ENCODE measurements at regions not wholly inside any gene's neighbourhood (a gene's known extent, or its start where the extent isn't known, plus 50 kb on each side); places are given as distances from the start of the nearest gene placed in this dataset.

GRCh38 chr3:88509582-88509981 lies 359.8 kb downstream of the C3orf38 start:
- no peaks in the 10 kb centered on the region for H3K9me3 ChIP-seq
- TF ChIP-seq POLR2A (IDR thresholded peaks at IDR 0.05) (no peak), POLR2AphosphoS5 (IDR thresholded peaks at IDR 0.05) (no peak), CTCF (IDR thresholded peaks at IDR 0.05) (no peak)
- WGBS, result 61% methylated on average over 3 of the region's 3 CpGs
- H3K27ac ChIP-seq, result no peak overlapping the region
- no peaks in the 10 kb centered on the region for H3K27me3 ChIP-seq (replicated peaks; ENCODE audit: insufficient read depth)
- intact Hi-C loops (cut with DNase I), result no loop called here
- DNase-seq (ENCODE audit: low spot score), result no peak
- no peak overlapping the region for H3K4me3 ChIP-seq
- H3K36me3 ChIP-seq, result no peaks in the 10 kb centered on the region
- H3K4me1 ChIP-seq (replicated peaks), result no peaks in the 10 kb centered on the region

- H3K9me3 ChIP-seq, result no peaks in the 10 kb centered on the region
- H3K4me3 ChIP-seq, result no peak overlapping the region
- no peaks in the 10 kb centered on the region for H3K36me3 ChIP-seq
- DNase-seq (ENCODE audit: low spot score), result no peak
- no peaks in the 10 kb centered on the region for H3K4me1 ChIP-seq (replicated peaks)
- intact Hi-C loops (cut with DNase I), result no loop called here
- TF ChIP-seq POLR2AphosphoS5 (IDR thresholded peaks at IDR 0.05), result no peak
- TF ChIP-seq CTCF (IDR thresholded peaks at IDR 0.05), result no peak
- no peak for TF ChIP-seq POLR2A (IDR thresholded peaks at IDR 0.05)
- H3K27ac ChIP-seq, result no peak overlapping the region
- H3K27me3 ChIP-seq (replicated peaks; ENCODE audit: insufficient read depth), result no peaks in the 10 kb centered on the region
- 79% methylated on average over 3 of the region's 3 CpGs for WGBS
These were observed 378.7 kb downstream of the C3orf38 start for GRCh38 chr3:88528494-88528893.

GRCh38 chr3:88534534-88534933 lies 384.8 kb downstream of the C3orf38 start:
- TF ChIP-seq POLR2AphosphoS5 (IDR thresholded peaks at IDR 0.05), result no peak
- TF ChIP-seq POLR2A (IDR thresholded peaks at IDR 0.05), result no peak
- TF ChIP-seq CTCF (IDR thresholded peaks at IDR 0.05), result no peak
- 73% methylated on average over 4 of the region's 4 CpGs for WGBS
- H3K36me3 ChIP-seq, result no peaks in the 10 kb centered on the region
- H3K4me3 ChIP-seq, result no peak overlapping the region
- H3K27ac ChIP-seq, result no peak overlapping the region
- intact Hi-C loops (cut with DNase I), result no loop called here
- no peak for DNase-seq (ENCODE audit: low spot score)
- no peaks in the 10 kb centered on the region for H3K4me1 ChIP-seq (replicated peaks)
- H3K9me3 ChIP-seq, result no peaks in the 10 kb centered on the region
- no peaks in the 10 kb centered on the region for H3K27me3 ChIP-seq (replicated peaks; ENCODE audit: insufficient read depth)

- TF ChIP-seq CTCF (IDR thresholded peaks at IDR 0.05) (no peak), POLR2A (IDR thresholded peaks at IDR 0.05) (no peak)
- intact Hi-C loops (cut with DNase I), result no loop called here
- no peak for DNase-seq (ENCODE audit: low spot score)
These were observed 385.8 kb downstream of the C3orf38 start for GRCh38 chr3:88535563-88535962.

GRCh38 chr3:88542916-88543315 lies 393.2 kb downstream of the C3orf38 start:
- no peak overlapping the region for H3K27ac ChIP-seq
- no peak for TF ChIP-seq POLR2AphosphoS5 (IDR thresholded peaks at IDR 0.05)
- no peak for TF ChIP-seq POLR2A (IDR thresholded peaks at IDR 0.05)
- TF ChIP-seq CTCF (IDR thresholded peaks at IDR 0.05), result no peak
- no peaks in the 10 kb centered on the region for H3K27me3 ChIP-seq (replicated peaks; ENCODE audit: insufficient read depth)
- no peaks in the 10 kb centered on the region for H3K9me3 ChIP-seq
- no peak overlapping the region for H3K4me3 ChIP-seq
- intact Hi-C loops (cut with DNase I), result no loop called here
- DNase-seq (ENCODE audit: low spot score), result no peak
- H3K36me3 ChIP-seq, result no peaks in the 10 kb centered on the region
- no peaks in the 10 kb centered on the region for H3K4me1 ChIP-seq (replicated peaks)

More at GRCh38 chr3:88535563-88535962, 385.8 kb downstream of the C3orf38 start:
- WGBS, result 82% methylated on average over 1 of the region's 1 CpG
- H3K4me3 ChIP-seq, result no peak overlapping the region
- H3K27ac ChIP-seq, result no peak overlapping the region
- no peaks in the 10 kb centered on the region for H3K27me3 ChIP-seq (replicated peaks; ENCODE audit: insufficient read depth)
- H3K36me3 ChIP-seq, result no peaks in the 10 kb centered on the region
- no peaks in the 10 kb centered on the region for H3K9me3 ChIP-seq
- H3K4me1 ChIP-seq (replicated peaks), result no peaks in the 10 kb centered on the region

Data from prostate gland (tissue), 2 donors.